ENCODE measurements at regions not wholly inside any gene's neighbourhood (a gene's known extent, or its start where the extent isn't known, plus 50 kb on each side); places are given as distances from the start of the nearest gene placed in this dataset.

- TF ChIP-seq REST (IDR thresholded peaks at IDR 0.05; ENCODE audit: low read depth) = no peak
- no peak for TF ChIP-seq SP1 (IDR thresholded peaks at IDR 0.05; ENCODE audit: low read depth)
- no peak for TF ChIP-seq ATF3 (IDR thresholded peaks at IDR 0.05)
- no peak for TF ChIP-seq POLR2A (IDR thresholded peaks at IDR 0.05; ENCODE audit: borderline replicate concordance, extremely low read depth, insufficient read depth, insufficient read length)
- no peak for TF ChIP-seq ELF1 (IDR thresholded peaks at IDR 0.05; ENCODE audit: borderline replicate concordance, low read depth)
Measured at GRCh38 chr20:6674831-6675230, 92.7 kb upstream of the BMP2 start (continued).

GRCh38 chr20:6673071-6673470 is 94.4 kb upstream of the BMP2 start:
- ChIA-PET POLR2A (no interaction called here), RAD21 (ENCODE audit: low non-redundant PET in 1 of 2, low total read pairs in 2 of 2, uncharacterized antibody in 2 of 2, unreplicated experiment in 2 of 2) (no interaction called here), CTCF (no interaction called here)
- H3K9me3 ChIP-seq (ENCODE audit: control insufficient read depth in 1 of 2, insufficient read depth in 1 of 2, low read depth in 1 of 2, low read length in 2 of 2) = peaks cover under 1 to 31% of the 10 kb centered on the region in 2 experiments; a peak in 2 of 4 replicates
- ATAC-seq = no peak
- H3K9ac ChIP-seq (ENCODE audit: low read length) = no peak overlapping the region
- H3K27me3 ChIP-seq (ENCODE audit: insufficient read depth, low read length) = no peaks in the 10 kb centered on the region
- no peaks in the 10 kb centered on the region for H3K79me2 ChIP-seq (ENCODE audit: insufficient read depth, low read length)
- no peak overlapping the region for H3K4me2 ChIP-seq (ENCODE audit: low read length)
- no peak for DNase-seq (ENCODE audit: low read depth, low spot score)
- no peak overlapping the region for H2AFZ ChIP-seq (ENCODE audit: low read depth, low read length, poor library complexity, severe bottlenecking)
- H3K27ac ChIP-seq (ENCODE audit: low read depth, low read length) = no peak overlapping the region
- no peak for TF ChIP-seq CBX3 (IDR thresholded peaks at IDR 0.05; ENCODE audit: low read depth)
- TF ChIP-seq EGR1 (IDR thresholded peaks at IDR 0.05; ENCODE audit: low read depth) = no peak
- no peak for TF ChIP-seq POLR2A (IDR thresholded peaks at IDR 0.05; ENCODE audit: borderline replicate concordance, extremely low read depth, insufficient read depth, insufficient read length)
- no peak for TF ChIP-seq SIN3A (IDR thresholded peaks at IDR 0.05; ENCODE audit: low read depth)
- no peak for TF ChIP-seq ELF1 (IDR thresholded peaks at IDR 0.05; ENCODE audit: borderline replicate concordance, low read depth)
- TF ChIP-seq JUND (IDR thresholded peaks at IDR 0.05) = no peak
- TF ChIP-seq TCF7L2 (IDR thresholded peaks at IDR 0.05; ENCODE audit: borderline replicate concordance, extremely low read depth, insufficient read depth, insufficient read length) = no peak
- no peak for TF ChIP-seq YY1 (IDR thresholded peaks at IDR 0.05; ENCODE audit: extremely low read depth, insufficient replicate concordance, low read depth, low read length)
- H4K20me1 ChIP-seq (ENCODE audit: insufficient read depth) = no peaks in the 10 kb centered on the region
- no peaks in the 10 kb centered on the region for H3K9me2 ChIP-seq (ENCODE audit: insufficient read depth)
- H3K4me3 ChIP-seq (replicated peaks in 1 of 2; ENCODE audit: low read depth in 1 of 2, low read length in 2 of 2) = no peak overlapping the region
- H3K4me1 ChIP-seq (ENCODE audit: control insufficient read depth in 1 of 2, insufficient read depth in 2 of 2, low read length in 2 of 2) = no peaks in the 10 kb centered on the region
- intact Hi-C loops (cut with micrococcal nuclease) = no loop called here
- H3K36me3 ChIP-seq (ENCODE audit: control insufficient read depth in 1 of 2, insufficient read depth in 2 of 2, low read length in 2 of 2) = no peaks in the 10 kb centered on the region
- no TSS peak for BruUV-seq (replicated peaks)

Data from HCT116 (cell line).